NK-92 treated with Interleukin-12 subunit alpha and Interleukin-12 subunit beta, amount 100 ng/mL, for 24 hours (cell line): ENCODE measurements at regions not wholly inside any gene's neighbourhood (a gene's known extent, or its start where the extent isn't known, plus 50 kb on each side); places are given as distances from the start of the nearest gene placed in this dataset.
"Not testable (repeated sequence)": the region's sequence is repeated elsewhere in the genome, so short reads cannot be mapped to it uniquely, and the experiment has no call there.

Source experiments
- DNase-seq: peaks from one replicate; lab custom pipeline; 2025; lab: John Stamatoyannopoulos, UW

DNA sequence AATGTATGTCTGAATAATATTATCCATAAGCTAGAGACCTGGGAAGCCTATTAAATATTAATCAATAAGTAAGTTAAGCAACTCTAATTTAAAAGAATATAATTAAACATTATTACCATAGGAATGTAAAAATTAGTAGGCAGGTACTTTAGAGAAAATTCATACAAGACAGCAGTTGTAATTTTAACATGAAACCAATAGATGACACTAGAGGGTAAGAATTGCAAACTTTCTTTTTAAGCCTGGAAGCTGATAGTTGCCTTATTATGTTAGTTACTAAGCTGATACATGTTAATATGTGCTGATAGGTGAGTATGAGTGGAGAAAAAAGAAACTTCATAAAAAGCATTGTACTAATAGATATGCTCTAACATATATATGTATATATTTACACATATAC, 1157.4 kb downstream of the FAM133A start:
- DNase-seq = no peak

DNA sequence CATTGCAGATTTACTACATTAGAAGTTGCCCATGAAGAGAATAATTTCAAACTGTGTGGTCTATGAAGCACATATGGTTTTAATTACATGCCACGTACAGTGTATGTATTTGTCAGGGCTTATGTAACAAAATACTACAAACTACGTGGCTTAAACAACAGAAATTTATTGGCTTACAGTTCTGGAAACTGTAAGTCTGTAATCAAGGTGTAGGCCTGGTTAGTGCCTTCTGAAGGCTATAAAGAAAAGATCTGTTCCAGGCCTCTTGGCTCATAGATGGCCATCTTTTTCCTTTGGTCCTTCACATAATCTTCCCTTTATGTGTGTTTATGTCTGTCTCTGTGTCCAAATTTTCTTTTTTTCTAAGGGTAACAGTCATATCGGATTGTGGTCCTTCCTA, 1160.2 kb downstream of the FAM133A start:
- DNase-seq = no peak

GRCh38 chrX:94850811-94851210, 1176.8 kb downstream of the FAM133A start:
- no peak for DNase-seq

GRCh38 chrX:94854251-94854650, 1180.2 kb downstream of the FAM133A start:
- DNase-seq = no peak

DNA sequence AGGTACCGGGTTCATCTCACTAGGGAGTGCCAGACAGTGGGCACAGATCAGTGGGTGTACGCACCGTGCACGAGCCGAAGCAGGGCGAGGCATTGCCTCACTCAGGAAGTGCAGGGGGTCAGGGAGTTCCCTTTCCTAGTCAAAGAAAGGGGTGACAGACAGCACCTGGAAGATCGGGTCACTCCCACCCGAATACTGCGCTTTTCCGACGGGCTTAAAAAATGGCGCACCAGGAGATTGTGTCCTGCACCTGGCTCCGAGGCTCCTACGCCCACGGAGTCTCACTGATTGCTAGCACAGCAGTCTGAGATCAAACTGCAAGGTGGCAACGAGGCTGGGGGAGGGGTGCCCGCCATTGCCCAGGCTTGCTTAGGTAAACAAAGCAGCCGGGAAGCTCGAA, 1188.5 kb downstream of the FAM133A start:
- not testable (repeated sequence) for DNase-seq

- DNase-seq = no peak
Measured at GRCh38 chrX:94871640-94872039, 1197.6 kb downstream of the FAM133A start.

GRCh38 chrX:94901849-94902248, 1227.8 kb downstream of the FAM133A start:
- no peak for DNase-seq

- no peak for DNase-seq
Measured at GRCh38 chrX:94908171-94908570, 1234.2 kb downstream of the FAM133A start.

GRCh38 chrX:94908648-94909047, 1234.6 kb downstream of the FAM133A start:
- DNase-seq = no peak

- no peak for DNase-seq
Measured at GRCh38 chrX:94914235-94914634, 1240.2 kb downstream of the FAM133A start.

GRCh38 chrX:94932278-94932965, 1258.4 kb downstream of the FAM133A start:
- DNase-seq = no peak

- DNase-seq = no peak
Measured at GRCh38 chrX:94936722-94937121, 1262.7 kb downstream of the FAM133A start.

DNA sequence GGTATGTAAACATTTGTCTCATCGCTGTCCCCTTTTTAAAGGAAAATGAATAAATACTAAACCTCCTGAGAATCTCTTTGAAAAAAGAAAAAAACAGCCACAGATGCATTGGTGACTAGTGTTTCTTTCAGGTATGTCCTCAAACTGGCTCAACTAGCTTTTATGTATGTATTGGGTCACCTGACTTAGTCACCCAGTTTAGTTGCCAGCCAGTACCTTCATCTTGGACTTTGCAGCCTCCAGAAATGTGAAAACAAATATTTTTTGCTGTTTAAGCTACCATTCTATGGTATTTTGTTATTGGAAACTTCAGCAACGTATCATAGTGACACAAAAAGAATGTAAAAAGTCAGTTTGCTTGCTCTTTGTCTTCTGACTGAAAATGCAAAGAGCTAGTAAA, 1263.5 kb downstream of the FAM133A start:
- no peak for DNase-seq

DNA sequence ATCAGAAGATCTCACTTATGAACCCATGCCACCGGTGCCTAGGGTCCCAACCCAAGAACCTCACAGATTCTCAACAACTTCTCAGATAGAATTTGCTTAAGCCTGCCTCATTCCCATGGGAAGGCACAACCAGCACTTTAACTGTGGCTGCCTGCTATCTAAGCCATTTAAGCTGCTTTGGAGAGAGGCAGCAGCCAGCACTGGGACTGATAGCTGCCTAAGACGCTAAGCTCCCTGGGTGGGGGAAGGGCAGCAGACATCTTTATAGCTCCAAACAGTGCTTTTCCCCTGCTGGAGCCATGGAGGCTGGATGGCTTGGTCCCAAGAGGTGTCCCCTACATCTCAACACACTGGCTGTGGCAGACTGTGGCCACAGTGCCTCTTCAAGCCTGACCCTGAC, 1268.6 kb downstream of the FAM133A start:
- no peak for DNase-seq

DNA sequence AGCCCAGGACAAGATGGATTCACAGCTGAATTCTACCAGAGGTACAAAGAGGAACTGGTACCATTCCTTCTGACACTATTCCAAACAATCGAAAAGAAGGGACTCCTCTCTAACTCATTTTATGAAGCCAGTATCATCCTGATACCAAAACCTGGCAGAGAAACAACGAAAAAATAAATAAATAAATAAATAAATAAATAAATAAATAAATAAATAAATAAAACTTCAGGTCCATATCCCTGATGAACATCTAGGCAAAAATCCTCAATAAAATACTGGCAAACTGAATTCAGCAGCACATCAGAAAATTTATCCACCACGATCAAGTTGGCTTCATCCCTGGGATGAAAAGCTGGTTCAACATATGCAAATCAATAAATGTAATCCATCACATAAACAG, 1272.1 kb downstream of the FAM133A start:
- not testable (repeated sequence) for DNase-seq

DNA sequence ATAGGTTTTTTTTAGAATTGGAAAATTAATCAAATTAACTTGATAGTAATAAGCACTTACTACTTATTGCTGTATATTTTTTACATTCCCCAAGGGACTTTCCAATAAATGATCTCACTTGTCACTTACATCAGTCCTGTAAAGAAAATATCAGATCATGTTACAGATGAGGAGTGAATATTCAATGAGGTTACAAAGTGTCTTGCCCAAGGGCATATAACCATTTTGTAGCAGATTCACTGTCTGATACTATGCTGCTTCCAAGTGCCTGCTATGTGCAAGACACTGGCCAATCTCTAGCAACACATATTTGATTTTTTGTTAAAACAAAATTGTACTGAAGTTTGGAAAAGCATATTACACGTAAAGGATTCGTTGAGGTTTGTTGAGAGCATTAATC, 1287.7 kb downstream of the FAM133A start:
- DNase-seq = no peak

- no peak for DNase-seq
Measured at GRCh38 chrX:94977562-94977961, 1303.6 kb downstream of the FAM133A start.

DNA sequence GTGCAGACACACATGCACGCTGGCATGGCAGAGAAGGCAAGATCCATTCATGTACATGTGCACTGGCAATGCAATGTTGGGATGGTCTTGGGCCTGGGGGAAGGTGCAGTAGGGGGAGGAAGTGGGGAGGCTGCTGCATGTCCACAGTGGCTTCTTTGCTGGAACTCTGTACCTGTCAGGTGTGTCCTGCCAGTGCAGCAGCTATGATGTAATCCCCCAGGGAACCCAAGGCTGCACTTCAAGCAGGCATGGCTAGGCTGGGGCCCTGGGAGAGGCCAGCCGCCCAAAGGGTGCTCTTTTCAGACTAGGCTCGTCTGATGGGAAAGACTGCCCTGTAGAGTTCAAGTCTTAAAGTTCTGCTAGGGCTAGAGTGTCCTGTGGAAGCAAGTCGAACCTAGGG, 1304.0 kb downstream of the FAM133A start:
- DNase-seq = no peak
